CD4-positive, alpha-beta T cell (primary cell): ENCODE measurements at regions not wholly inside any gene's neighbourhood (a gene's known extent, or its start where the extent isn't known, plus 50 kb on each side); places are given as distances from the start of the nearest gene placed in this dataset.

Experiments
- ATAC-seq: fragments of 200-7000 bp; cut with Tn5 transposase; one replicate; pipeline ENCODE4 v1.10.0; 2022; ENCODE audit warnings: mild to moderate bottlenecking; ENCODE audit not compliant: poor library complexity
- CTCF ChIA-PET: fragments of 350-600 bp; sonication (Branson Sonifier 250); formaldehyde crosslinking; loops from one replicate; lab custom pipeline; 2021; ENCODE audit warnings: antibody characterized with exemption, inconsistent platforms; lab: Charles Lee
- POLR2A ChIA-PET: fragments of 350-600 bp; sonication (Branson Sonifier 250); formaldehyde crosslinking; loops from one replicate; lab custom pipeline; 2021; ENCODE audit warnings: antibody characterized with exemption, inconsistent platforms; lab: Charles Lee
- DNase-seq, 14 experiments: peaks; one replicate each; pipeline ENCODE4 v3.0.0-alpha.2; 2013 to 2020; ENCODE audit warnings: mixed read lengths in 2 of 14
- H3K27ac ChIP-seq, 2 donors: one replicate each; pipeline versions ENCODE4 v1.5.1 to v1.7.0; 2013; ENCODE audit warnings: low read length in 2 of 2, low read depth in 1 of 2, mild to moderate bottlenecking in 1 of 2
- H3K27me3 ChIP-seq, 2 experiments: 1 replicate in 1 of 2; 2 replicates in 1 of 2; pipeline versions ENCODE4 v1.6.1 to v1.7.0; 2013; ENCODE audit warnings: low read length in 2 of 2, control low read depth in 1 of 2, mild to moderate bottlenecking in 1 of 2, moderate library complexity in 1 of 2; ENCODE audit not compliant: insufficient read depth in 2 of 2, control insufficient read depth in 1 of 2
- H3K36me3 ChIP-seq: one replicate; pipeline ENCODE4 v1.6.1; 2013; ENCODE audit warnings: low read length, control low read depth; ENCODE audit not compliant: insufficient read depth
- H3K4me1 ChIP-seq: one replicate; pipeline ENCODE4 v1.6.1; 2013; ENCODE audit warnings: low read length, control low read depth; ENCODE audit not compliant: insufficient read depth
- H3K4me3 ChIP-seq: one replicate; pipeline ENCODE4 v1.5.1; 2013; ENCODE audit warnings: mild to moderate bottlenecking, low read length, moderate library complexity
- H3K9me3 ChIP-seq, 2 experiments: 1 replicate in 1 of 2; 2 replicates in 1 of 2; pipeline versions ENCODE4 v1.6.1 to v1.7.0; 2013; ENCODE audit warnings: low read length in 2 of 2, mild to moderate bottlenecking in 2 of 2, control low read depth in 1 of 2, moderate library complexity in 1 of 2; ENCODE audit not compliant: control insufficient read depth in 1 of 2, insufficient read depth in 1 of 2
- H3K27ac Mint-ChIP-seq: one replicate; pipeline ENCODE4 v1.8.0; 2020; ENCODE audit warnings: mixed read lengths
- H3K27me3 Mint-ChIP-seq: one replicate; pipeline ENCODE4 v1.8.0; 2021; ENCODE audit warnings: mixed read lengths
- H3K36me3 Mint-ChIP-seq: one replicate; pipeline ENCODE4 v1.8.0; 2021; ENCODE audit warnings: low read depth, mixed read lengths
- H3K4me1 Mint-ChIP-seq: one replicate; pipeline ENCODE4 v1.8.0; 2021; ENCODE audit warnings: low read depth, mixed read lengths
- H3K4me3 Mint-ChIP-seq: one replicate; pipeline ENCODE4 v1.8.0; 2020; ENCODE audit warnings: mild to moderate bottlenecking, mixed read lengths
- H3K9me3 Mint-ChIP-seq: one replicate; pipeline ENCODE4 v1.8.0; 2020; ENCODE audit warnings: mixed read lengths
- CTCF ChIP-seq: fragments of 200-600 bp; IDR thresholded peaks from one replicate; pipeline ENCODE4 v1.8.0; 2022; ENCODE audit warnings: antibody characterized with exemption, mild to moderate bottlenecking
- intact Hi-C, 2 experiments: fragments of 100-400 bp; cut with DNase I in 1 of 2; cut with micrococcal nuclease in 1 of 2; formaldehyde crosslinking; loops; one replicate each; pipeline versions ENCODE4 v1.15.1 to v1.9.0; 2023 to 2025; cut with DNase I, micrococcal nuclease

GRCh38 chr3:4232798-4233197, 70.4 kb upstream of the SETMAR start:
- no peak for TF ChIP-seq CTCF
- Histone ChIP-seq H3K4me1 (no peaks in the 10 kb centered on the region), H3K27me3 (no peaks in the 10 kb centered on the region), H3K4me3 (no peak overlapping the region), H3K36me3 (no peaks in the 10 kb centered on the region), H3K27ac (no peak overlapping the region), H3K9me3 (no peaks in the 10 kb centered on the region)
- H3K4me3 Mint-ChIP-seq = no peak overlapping the region
- no peak overlapping the region for H3K27ac Mint-ChIP-seq
- intact Hi-C loops = no loop called here
- no peaks in the 10 kb centered on the region for H3K4me1 Mint-ChIP-seq
- ATAC-seq (no peak), DNase-seq (no peak)
- no peaks in the 10 kb centered on the region for H3K36me3 Mint-ChIP-seq
- H3K27me3 Mint-ChIP-seq = no peaks in the 10 kb centered on the region
- ChIA-PET CTCF (no interaction called here), POLR2A (no interaction called here)
- H3K9me3 Mint-ChIP-seq = peaks cover 2% of the 10 kb centered on the region

- no peak overlapping the region for H3K27ac ChIP-seq
- intact Hi-C loops = no loop called here
- no peaks in the 10 kb centered on the region for H3K4me1 Mint-ChIP-seq
- no peaks in the 10 kb centered on the region for H3K9me3 ChIP-seq
- H3K27me3 ChIP-seq = no peaks in the 10 kb centered on the region
- H3K27ac Mint-ChIP-seq = no peak overlapping the region
- no peak overlapping the region for H3K4me3 Mint-ChIP-seq
- ATAC-seq = no peak
- H3K36me3 Mint-ChIP-seq = no peaks in the 10 kb centered on the region
- H3K27me3 Mint-ChIP-seq = no peaks in the 10 kb centered on the region
- TF ChIP-seq CTCF = no peak
- no peak overlapping the region for H3K4me3 ChIP-seq
- DNase-seq = no peak
- CTCF ChIA-PET = no interaction called here
- no peaks in the 10 kb centered on the region for H3K4me1 ChIP-seq
- H3K9me3 Mint-ChIP-seq = peaks cover 2% of the 10 kb centered on the region
- POLR2A ChIA-PET = no interaction called here
- no peaks in the 10 kb centered on the region for H3K36me3 ChIP-seq
Observed at GRCh38 chr3:4233488-4233887, 69.7 kb upstream of the SETMAR start.

- ChIA-PET POLR2A (no interaction called here), CTCF (no interaction called here)
- no peaks in the 10 kb centered on the region for H3K36me3 Mint-ChIP-seq
- H3K27me3 Mint-ChIP-seq = no peaks in the 10 kb centered on the region
- H3K27ac ChIP-seq = no peak overlapping the region
- H3K27me3 ChIP-seq = no peaks in the 10 kb centered on the region
- no peak for TF ChIP-seq CTCF
- no peaks in the 10 kb centered on the region for H3K4me1 ChIP-seq
- H3K4me3 Mint-ChIP-seq = no peak overlapping the region
- intact Hi-C loops = no loop called here
- ATAC-seq (no peak), DNase-seq (no peak)
- peaks cover 7% of the 10 kb centered on the region for H3K9me3 Mint-ChIP-seq
- no peak overlapping the region for H3K4me3 ChIP-seq
- H3K4me1 Mint-ChIP-seq = no peaks in the 10 kb centered on the region
- no peak overlapping the region for H3K27ac Mint-ChIP-seq
- H3K36me3 ChIP-seq = no peaks in the 10 kb centered on the region
- no peaks in the 10 kb centered on the region for H3K9me3 ChIP-seq
Observed at GRCh38 chr3:4234889-4235288, 68.3 kb upstream of the SETMAR start.
